HG02973 (cell line): ENCODE measurements at regions not wholly inside any gene's neighbourhood (a gene's known extent, or its start where the extent isn't known, plus 50 kb on each side); places are given as distances from the start of the nearest gene placed in this dataset.

Source experiments
- ATAC-seq: cut with Tn5 transposase; IDR thresholded peaks from one replicate; pipeline ENCODE4 v1.9.1; 2021; ENCODE audit warnings: moderate library complexity; ENCODE audit not compliant: unreplicated experiment

DNA sequence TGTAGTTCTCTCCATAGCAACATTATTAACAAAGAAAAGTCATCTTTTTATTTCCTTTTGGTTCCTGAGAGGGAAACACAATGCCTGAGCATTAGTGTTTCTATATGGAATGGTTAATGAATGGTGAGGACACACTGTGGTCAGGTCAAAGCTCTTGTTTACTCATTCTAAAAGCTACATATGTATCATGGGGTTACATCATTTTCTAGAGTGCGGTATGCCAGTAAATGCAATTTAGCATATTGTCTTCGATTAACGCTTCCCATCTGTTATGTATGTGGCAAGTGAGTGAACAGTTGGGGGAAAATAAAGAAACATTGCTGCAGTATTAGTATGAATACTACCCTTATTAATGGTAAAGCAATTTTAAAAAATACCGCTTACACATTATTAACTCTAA lies 1152.2 kb upstream of the SPRY2 start:
- no peak for ATAC-seq

DNA sequence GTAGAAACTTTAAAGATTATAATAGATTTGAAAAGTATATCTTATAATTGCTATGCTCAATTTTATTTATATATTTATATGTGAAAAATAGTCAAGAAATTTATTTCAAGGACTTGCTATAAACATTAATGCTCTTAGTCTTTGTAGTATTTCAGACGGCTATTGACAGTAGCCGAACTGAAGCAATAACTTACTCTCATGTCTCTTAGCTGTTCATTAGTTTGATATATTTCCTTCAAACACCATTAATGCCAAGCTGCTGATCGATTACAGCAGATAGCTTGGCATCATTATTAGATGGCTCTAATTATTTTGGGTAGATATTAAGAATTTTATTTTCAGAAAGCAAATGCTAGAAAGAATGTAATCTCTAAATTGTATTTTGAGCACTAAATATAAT lies 1151.5 kb upstream of the SPRY2 start:
- ATAC-seq, result no peak

DNA sequence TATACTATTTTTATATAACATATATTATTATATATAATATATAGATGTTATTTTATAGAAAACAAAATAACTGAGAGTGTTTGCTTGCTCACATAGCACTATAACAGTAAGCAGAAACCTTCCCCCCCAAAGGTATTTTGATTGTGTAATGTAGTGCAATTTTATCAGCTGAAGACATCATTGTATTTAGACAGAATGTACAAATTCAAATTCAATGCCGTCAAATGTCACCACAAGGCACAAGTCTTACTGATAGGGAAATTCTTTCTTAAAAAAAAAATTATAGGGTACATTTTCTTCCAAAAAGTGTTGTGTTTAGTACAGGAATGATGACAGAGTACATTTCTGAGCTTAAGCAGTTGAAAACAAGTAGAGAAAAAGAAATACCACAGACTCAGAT lies 1147.1 kb upstream of the SPRY2 start:
- ATAC-seq, result no peak

DNA sequence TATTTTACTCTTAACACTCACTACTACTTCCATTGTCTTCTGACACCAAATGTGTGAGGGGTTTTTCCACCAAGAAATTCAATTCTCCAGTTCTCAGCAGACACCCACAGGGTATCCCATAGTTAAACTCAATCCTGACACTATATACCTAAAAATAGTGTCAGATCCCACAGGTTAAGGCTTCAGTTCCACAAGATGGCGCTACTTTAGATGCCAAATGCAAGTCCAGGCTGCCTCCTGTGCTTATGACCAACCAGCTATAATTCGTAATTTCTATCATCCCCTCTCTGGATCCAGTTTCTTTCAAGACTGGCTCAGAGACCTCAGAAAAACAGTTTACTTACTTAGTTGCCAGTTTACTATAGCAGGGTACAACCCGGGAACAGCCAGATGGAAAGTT lies 1146.2 kb upstream of the SPRY2 start:
- ATAC-seq, result no peak

DNA sequence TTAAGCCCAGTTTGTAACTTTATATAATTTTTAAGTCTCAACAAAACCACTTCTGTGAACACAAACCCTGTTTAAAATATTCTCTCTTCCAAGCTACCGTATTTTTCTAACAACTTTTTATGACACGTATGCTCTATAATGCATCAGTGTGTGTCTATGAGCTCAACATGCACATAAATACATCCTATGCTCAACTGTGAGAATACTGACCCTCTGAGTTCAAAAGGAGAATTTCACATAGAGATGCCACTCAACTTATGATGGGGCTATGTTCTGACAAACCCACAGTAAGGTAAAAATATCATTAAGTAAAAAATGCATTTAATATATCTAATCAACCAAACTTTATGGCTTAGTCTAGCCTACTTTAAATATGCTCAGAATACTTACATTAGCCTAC lies 1139.7 kb upstream of the SPRY2 start:
- ATAC-seq, result no peak

DNA sequence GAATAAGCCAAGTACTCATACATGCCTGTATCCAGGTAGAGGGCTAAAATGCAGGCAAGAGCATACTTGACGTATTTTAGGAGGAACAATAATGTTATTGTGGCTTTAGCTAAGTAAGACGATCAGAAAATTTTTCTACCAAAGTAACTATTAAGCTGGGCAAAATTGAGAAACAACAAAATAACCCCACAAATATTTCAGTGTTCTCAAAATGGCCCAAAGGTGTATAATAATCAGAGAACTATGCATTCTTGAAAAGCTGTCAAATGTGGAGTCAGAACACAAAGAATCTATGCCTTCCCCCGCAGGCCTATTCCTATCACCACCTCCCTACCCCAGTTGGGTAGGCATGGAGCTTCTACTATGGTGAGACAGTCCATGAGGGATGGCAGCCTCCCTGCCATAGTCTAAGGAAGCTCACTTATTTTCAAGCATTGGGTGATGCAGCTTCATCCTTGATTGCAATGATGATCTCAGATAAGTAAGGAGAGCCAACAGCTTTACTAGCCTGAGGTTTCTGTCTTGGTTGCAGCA lies 1132.5 kb upstream of the SPRY2 start:
- no peak for ATAC-seq

DNA sequence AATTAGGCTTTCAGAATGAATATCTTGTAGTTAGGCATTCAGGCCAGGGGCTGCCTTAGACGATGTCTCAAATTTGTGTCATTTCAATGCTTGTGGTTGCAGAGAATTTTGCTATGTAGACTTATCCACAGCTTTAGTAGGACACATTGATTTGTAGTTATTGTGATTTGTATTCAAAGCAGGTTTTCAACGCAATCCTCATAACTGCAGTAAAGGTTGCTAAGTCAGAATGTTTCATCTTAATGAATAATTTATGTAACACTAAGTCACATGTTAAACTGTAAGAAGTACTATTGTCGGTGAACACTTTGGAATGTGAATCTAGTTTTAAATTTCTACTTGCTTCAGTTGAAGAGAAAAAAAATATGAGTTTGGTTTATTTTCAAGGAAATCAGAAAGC lies 1117.2 kb upstream of the SPRY2 start:
- no peak for ATAC-seq

DNA sequence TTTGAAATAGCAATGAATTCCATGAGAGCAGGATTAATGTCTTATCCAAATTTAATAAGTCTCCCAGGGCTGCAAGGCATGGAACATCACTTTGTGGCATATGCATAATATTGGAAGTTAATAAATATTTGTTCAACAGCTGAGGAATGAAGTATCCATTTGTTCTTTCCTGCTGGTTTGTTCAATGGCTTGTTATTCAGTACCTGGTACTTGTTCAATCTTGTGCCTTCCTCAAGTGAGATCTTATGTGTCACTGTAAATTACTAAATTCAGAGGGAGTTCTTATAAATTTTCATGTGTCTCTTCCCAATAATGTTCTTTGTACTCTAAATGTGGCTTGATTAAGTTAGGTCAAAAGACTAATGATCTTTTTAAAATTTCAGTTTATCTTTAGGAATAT lies 1105.5 kb upstream of the SPRY2 start:
- ATAC-seq, result no peak

DNA sequence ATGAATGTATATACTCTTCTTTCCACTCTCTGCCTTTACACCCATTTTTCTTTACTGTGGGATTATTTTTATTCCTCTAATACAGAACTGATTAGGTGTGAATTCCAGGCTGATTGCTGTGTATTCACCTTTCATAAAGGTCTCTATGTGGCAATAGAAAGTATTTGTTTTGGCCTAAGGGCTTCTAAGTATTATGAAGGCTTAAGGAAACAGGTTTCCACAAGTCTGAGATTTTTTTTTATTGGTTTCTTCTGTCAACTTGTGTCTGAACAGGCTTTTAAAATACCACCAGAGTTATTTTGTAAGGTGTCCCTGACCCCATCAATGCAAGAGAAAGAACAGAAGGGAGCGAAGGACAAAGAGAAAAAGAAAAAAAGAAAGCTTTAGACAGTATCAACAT lies 1102.0 kb upstream of the SPRY2 start:
- no peak for ATAC-seq

DNA sequence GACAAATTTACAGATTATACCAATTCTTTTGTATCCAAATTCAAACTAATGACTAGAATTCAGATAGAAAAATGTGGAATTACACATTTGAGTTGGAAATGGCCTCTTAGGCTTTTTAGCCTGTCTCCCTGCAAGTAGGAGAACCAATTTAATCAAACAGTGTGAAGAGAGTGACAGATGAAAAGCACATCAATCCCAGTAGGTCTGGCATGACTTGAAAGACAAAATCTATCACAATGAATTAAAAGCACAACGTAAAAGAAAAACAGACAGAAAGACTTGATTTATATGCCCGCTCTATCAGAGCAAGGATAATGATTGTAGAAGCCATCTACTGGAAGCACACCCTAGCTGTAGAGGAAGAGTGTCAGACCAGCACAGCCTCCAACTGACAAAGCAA lies 1084.4 kb upstream of the SPRY2 start:
- no peak for ATAC-seq

DNA sequence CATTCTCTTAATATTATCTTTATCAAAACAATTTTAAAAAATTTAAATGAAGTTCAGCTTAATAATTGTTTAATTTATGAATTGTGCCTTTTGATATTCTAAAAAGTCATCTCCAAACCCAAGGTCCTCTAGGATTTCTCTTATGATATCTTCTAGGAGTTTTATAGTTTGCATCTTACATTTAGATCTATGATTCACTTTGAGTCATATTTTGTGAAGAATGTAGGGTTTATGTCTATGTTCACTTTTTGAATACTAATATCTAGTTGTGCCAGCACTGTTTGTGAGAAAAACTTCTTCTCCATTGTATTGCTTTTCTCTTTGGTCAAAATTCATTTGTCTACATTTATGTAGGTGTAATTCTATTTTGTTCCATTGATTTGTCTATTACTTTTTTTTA lies 1068.4 kb upstream of the SPRY2 start:
- ATAC-seq, result no peak

DNA sequence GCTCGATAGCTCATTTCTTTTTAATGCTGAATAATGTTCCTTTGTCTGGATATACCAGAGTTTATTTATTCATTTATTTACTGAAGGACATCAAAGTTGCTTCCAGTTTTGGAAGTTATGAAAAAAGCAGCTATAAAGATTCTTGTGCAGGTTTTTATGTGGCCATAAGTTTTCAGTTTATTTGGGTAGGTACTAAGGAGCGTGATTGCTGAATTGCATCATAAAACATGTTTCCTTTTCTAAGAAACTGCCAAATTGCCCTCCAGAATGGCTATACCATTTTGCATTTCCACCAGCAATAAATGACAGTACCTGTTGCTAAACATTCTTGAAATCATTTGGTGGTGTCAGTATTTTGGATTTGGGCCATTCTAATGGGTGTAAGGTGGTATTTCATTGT lies 1067.7 kb upstream of the SPRY2 start:
- ATAC-seq, result no peak

DNA sequence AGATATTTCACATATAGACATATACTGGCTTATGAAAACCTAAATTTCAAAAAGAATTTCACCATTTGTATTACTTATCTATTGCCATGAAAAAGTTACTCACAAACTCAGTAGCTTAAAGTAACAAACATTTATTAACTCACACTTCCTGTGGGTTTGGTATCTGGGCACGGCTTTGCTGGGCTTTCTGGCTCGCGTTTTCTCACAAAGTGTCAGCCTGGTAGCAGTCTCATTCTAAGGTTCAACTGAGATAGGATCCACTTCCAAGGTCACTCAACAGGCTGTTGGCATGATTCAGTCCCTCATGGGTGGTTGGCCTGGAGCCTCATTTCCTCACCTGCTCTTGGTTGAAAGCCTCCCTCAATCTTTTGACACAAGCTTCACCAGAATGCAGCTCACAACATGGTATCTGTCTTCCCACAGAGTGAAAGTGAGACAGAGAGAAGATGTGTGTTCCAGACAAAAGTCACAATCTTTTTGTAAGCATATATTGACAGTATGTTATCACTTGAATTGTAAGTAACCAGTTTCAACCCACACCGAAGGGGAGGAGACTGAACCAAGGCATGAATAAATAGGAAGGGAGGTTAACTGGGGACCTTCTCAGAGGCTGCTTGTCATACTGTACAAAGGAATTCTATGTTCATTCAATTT lies 1065.8 kb upstream of the SPRY2 start:
- ATAC-seq, result peak; percentile 84

DNA sequence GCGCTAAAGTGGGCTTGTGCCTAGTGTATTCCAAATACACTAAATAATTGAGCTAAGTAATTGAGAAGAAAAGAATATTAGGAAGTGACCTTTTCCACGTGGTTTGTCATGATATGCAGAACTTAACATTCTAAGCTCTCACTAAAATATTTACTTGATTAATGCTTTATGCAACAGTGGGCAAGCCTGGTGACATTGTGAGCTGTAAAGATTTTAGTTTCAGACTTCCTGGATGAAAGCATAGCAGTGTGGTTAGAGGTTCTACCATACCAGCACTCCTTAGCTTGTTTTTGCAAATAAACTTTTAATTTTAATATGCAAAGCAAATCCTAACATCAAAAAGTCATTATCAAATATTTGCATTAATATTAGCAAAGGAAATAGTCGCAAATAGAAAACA lies 1065.1 kb upstream of the SPRY2 start:
- no peak for ATAC-seq

DNA sequence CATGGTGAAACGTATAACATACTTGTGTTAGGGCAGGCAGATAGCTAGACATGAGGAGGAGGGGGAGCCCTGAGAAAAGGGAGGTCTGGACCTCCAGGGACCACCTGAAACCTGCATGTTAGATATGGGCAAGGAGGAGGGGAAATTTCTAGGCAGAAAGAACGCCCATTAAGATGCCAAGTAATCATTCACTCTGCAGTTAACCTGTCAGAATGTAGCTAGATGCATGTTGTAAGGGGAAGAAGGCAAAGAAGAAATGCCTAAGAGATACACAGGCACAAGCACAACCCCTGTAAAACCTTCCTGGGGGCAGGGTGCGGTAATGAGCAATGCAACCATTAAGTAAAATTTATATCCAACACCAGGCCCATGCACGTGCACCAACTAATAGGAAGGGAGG lies 1055.3 kb upstream of the SPRY2 start:
- ATAC-seq, result no peak

DNA sequence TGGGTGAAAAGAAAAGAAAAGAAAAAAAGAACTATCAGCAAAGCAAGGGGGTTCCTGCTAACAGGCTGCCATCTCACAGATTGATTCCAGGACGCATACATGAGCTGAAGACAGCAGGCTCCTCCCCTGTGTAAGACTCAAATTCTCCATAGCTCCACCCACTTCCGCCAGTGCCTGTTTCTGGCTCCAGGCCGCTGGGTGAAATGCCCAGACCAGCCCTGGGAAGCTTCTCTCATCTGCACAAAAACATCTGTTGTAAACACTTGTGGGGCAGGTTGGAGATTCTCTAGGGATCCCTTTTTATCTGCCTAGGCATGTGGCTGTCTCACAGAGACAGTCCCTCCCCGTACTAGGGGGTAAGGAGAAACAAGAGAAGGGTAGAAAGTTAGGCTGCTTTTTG lies 1054.4 kb upstream of the SPRY2 start:
- no peak for ATAC-seq

DNA sequence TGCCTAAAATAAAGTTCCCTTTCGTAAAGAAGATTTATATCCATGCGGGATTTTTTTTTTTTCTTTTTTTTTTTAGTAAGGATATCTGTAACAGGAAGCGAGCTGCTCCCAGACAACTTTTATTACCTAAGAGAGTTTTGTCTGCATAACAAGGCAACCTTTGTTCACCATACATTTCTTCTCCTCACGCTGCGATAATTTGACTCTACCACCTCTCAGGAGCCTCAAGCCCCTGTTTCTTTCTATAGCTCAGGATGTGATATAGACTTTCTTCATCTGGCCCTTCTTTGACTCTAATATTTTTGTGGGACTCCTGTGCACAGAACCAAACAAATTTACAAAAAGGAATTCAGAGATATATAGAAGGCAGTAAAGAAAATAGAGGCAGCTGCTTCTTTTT lies 1053.7 kb upstream of the SPRY2 start:
- no peak for ATAC-seq

DNA sequence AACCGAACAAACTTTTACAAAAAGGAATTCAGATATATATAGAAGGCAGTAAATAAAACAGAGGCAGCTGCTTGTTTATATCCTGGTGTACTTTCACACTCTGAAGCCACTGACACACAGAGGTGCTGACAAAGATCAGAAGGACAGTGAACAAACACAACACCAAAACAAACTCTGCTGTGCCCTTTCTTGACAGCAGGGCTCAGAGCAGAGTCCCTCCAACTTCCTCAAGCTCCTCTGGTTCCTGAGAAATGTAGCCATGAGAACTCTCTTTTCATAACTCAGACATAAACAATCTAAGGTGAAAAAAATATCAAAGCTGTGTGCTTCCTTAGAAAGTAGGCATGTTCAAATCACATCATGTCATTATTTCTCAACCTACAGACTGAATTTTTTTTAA lies 1052.8 kb upstream of the SPRY2 start:
- ATAC-seq, result no peak

DNA sequence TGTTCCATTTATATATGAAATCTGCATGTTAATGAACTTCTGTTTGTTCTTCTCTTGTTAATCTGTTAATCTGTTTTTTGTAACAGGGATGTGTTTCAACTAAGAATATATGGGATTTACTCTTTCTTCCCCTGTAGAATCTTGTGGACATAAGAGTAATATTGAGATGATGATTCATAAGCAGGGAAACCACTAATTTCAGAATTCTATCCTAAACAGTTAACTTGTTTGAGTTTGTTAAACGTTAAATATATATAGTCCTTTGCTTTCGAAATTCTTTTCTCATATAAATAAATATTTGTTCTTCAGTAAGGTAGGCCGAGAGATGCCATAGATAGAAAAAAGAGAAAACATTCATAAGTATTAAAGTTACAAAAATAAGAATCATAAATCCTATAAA lies 1052.2 kb upstream of the SPRY2 start:
- no peak for ATAC-seq

DNA sequence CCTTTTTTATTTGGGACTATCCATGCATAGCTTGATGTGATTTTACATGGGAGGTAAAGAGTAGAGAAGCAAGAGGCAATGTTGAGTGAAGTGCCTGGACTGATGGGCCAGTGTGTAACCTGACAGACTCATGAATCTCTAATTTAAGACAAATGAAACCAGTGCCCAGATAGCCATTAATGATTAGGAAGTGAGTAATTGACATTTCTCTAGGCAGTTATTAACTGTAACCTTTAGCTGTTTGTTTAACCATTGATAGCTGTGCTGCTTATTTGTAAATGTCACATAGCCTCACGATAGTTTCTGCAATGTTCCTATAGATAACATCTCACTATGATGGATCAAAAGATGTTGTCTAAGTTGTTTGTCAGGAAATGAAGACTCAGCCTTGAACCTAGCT lies 1047.5 kb upstream of the SPRY2 start:
- ATAC-seq, result no peak

DNA sequence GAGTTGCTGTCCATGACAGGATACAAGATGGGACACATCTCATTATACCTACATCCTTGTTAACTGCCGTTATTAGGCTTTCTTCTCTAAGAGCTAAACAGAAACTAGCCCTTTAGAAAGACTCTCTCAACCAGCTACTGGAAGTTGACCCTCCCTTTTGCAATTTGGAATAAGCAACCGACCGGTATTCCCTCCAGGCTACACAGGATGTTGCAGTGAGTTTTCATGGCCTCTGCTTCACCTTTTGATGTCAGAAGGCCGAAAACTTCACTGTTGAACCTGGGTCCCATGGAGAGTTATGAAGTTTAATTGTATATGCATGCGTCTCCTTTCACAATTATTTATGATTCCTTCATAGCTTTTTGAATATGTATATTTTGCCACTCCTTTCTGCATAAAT lies 1042.5 kb upstream of the SPRY2 start:
- ATAC-seq, result no peak

DNA sequence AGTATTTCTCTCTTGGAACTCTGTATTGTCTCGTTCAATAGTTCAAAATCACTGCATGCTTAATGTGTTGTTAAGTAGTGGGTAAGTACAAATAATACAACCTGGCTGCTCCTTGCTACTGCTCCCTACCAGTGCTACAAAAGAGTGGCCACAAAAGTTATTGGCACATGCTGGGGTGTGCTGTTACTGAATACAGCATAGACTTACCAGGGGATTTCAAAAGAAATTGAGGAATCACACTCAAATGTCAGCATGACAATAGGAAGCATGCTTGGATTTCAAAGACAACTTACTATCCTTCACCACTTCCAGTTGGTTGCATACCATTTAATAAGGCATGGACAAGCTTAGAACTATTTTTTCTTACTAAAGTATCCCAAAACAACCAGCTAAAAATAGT lies 1041.3 kb upstream of the SPRY2 start:
- ATAC-seq, result no peak

DNA sequence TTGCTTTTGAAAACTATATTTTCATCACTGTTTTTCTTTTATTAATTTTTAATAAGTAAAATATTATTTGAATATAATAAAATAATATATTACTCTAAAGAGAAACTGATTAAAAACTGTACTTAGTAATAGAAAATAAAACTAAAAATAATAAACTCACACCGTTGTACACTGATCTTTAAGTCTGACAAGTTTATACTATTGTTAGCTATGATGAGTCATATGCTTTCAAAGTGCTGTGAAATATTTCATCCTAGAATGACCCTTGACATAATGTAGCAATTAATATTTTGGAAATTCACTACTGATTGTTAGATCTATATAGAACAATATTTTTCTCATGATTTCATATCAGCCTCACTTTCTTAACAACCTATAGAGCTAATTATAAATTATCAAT lies 1040.6 kb upstream of the SPRY2 start:
- ATAC-seq, result no peak
